SK-N-MC (cell line): ENCODE measurements at regions not wholly inside any gene's neighbourhood (a gene's known extent, or its start where the extent isn't known, plus 50 kb on each side); places are given as distances from the start of the nearest gene placed in this dataset.

Source experiments
- EZH2 ChIP-seq: fragments of 200-600 bp; sonication (generic); IDR thresholded peaks from one replicate; pipeline ENCODE4 v1.6.1; 2017; ENCODE audit warnings: antibody characterized with exemption
- FOXP2 ChIP-seq: optimal IDR thresholded peaks from 2 replicates; pipeline ENCODE3; 2011; ENCODE audit warnings: mild to moderate bottlenecking, moderate library complexity; ENCODE audit not compliant: insufficient read depth; ENCODE audit errors: extremely low read length, control extremely low read depth
- POLR2AphosphoS5 ChIP-seq: IDR thresholded peaks from 2 replicates; pipeline ENCODE4 v1.6.1; 2012; ENCODE audit warnings: mild to moderate bottlenecking, low read depth, low read length, borderline replicate concordance

- TF ChIP-seq POLR2AphosphoS5 (no peak), EZH2 (no peak), FOXP2 (no peak)
These were observed 334.1 kb upstream of the MGAT4C start for GRCh38 chr12:86590296-86590695.
